ENCODE measurements at regions not wholly inside any gene's neighbourhood (a gene's known extent, or its start where the extent isn't known, plus 50 kb on each side); places are given as distances from the start of the nearest gene placed in this dataset.

- no peak overlapping the region for H3K27ac ChIP-seq (ENCODE audit: low read depth, low read length)
- Mint-ChIP-seq H3K27me3 (peaks cover 42 to 64% of the 10 kb centered on the region in 2 donors), H3K4me3 (no peak overlapping the region), H3K27ac (no peak overlapping the region), H3K4me1 (no peaks in the 10 kb centered on the region), H3K9me3 (peaks cover 5 to 25% (median 14%) of the 10 kb centered on the region in 5 donors), H3K36me3 (peaks cover 0 to 11% (median 0%) of the 10 kb centered on the region in 3 donors)
- H3K4me3 ChIP-seq (ENCODE audit: low read length): no peak overlapping the region
- ChIA-PET POLR2A (no interaction called here), CTCF (no interaction called here)
- H3K27me3 ChIP-seq (ENCODE audit: insufficient read depth, low read length, poor library complexity, severe bottlenecking): no peaks in the 10 kb centered on the region
- no peak for DNase-seq
- H3K36me3 ChIP-seq (ENCODE audit: insufficient read depth, low read length): no peaks in the 10 kb centered on the region
- no peaks in the 10 kb centered on the region for H3K9me3 ChIP-seq (ENCODE audit: low read length)
- H3K4me1 ChIP-seq (ENCODE audit: insufficient read depth, low read length): no peaks in the 10 kb centered on the region
These were observed 53.9 kb upstream of the CRHR1 start for GRCh38 chr17:45730192-45730591.

GRCh38 chr17:45731459-45731858 lies 52.7 kb upstream of the CRHR1 start:
- ChIA-PET CTCF (no interaction called here), POLR2A (no interaction called here)
- Histone ChIP-seq H3K4me3 (ENCODE audit: low read length) (no peak overlapping the region), H3K4me1 (ENCODE audit: insufficient read depth, low read length) (no peaks in the 10 kb centered on the region), H3K9me3 (ENCODE audit: low read length) (no peaks in the 10 kb centered on the region), H3K36me3 (ENCODE audit: insufficient read depth, low read length) (no peaks in the 10 kb centered on the region), H3K27me3 (ENCODE audit: insufficient read depth, low read length, poor library complexity, severe bottlenecking) (no peaks in the 10 kb centered on the region), H3K27ac (ENCODE audit: low read depth, low read length) (no peak overlapping the region)
- H3K4me3 Mint-ChIP-seq: no peak overlapping the region
- H3K27ac Mint-ChIP-seq: no peak overlapping the region
- H3K9me3 Mint-ChIP-seq: peaks cover 5 to 21% (median 14%) of the 10 kb centered on the region in 5 donors
- no peak for DNase-seq
- H3K4me1 Mint-ChIP-seq: no peaks in the 10 kb centered on the region
- peaks cover 0 to 11% (median 0%) of the 10 kb centered on the region in 3 donors for H3K36me3 Mint-ChIP-seq
- H3K27me3 Mint-ChIP-seq: peaks cover 32 to 55% of the 10 kb centered on the region in 2 donors

- no peak overlapping the region for H3K4me3 ChIP-seq (ENCODE audit: low read length)
- H3K36me3 ChIP-seq (ENCODE audit: insufficient read depth, low read length): no peaks in the 10 kb centered on the region
- peaks cover 20 to 48% of the 10 kb centered on the region in 2 donors for H3K27me3 Mint-ChIP-seq
- no peaks in the 10 kb centered on the region for H3K4me1 Mint-ChIP-seq
- peaks cover 0 to 11% (median 0%) of the 10 kb centered on the region in 3 donors for H3K36me3 Mint-ChIP-seq
- H3K9me3 Mint-ChIP-seq: peaks cover 5 to 21% (median 14%) of the 10 kb centered on the region in 5 donors
- H3K27ac ChIP-seq (ENCODE audit: low read depth, low read length): no peak overlapping the region
- H3K9me3 ChIP-seq (ENCODE audit: low read length): no peaks in the 10 kb centered on the region
- H3K27me3 ChIP-seq (ENCODE audit: insufficient read depth, low read length, poor library complexity, severe bottlenecking): no peaks in the 10 kb centered on the region
- POLR2A ChIA-PET: no interaction called here
- CTCF ChIA-PET: interaction anchor here (1.1 kb wide), 1 partner anchor 91 kb away, joined by 4 read pairs; no protein-coding TSS in a partner anchor
- no peak overlapping the region for H3K27ac Mint-ChIP-seq
- H3K4me3 Mint-ChIP-seq: no peak overlapping the region
- DNase-seq: no peak
- no peaks in the 10 kb centered on the region for H3K4me1 ChIP-seq (ENCODE audit: insufficient read depth, low read length)
These were observed 51.1 kb upstream of the CRHR1 start for GRCh38 chr17:45732926-45733505.

GRCh38 chr17:45733781-45734180 lies 50.3 kb upstream of the CRHR1 start:
- Mint-ChIP-seq H3K27ac (no peak overlapping the region), H3K4me3 (peak overlapping the region in 1 of 7 donors; percentile 25), H3K9me3 (peaks cover 5 to 21% (median 14%) of the 10 kb centered on the region in 5 donors), H3K36me3 (peaks cover 0 to 11% (median 0%) of the 10 kb centered on the region in 3 donors), H3K27me3 (peaks cover 16 to 45% of the 10 kb centered on the region in 2 donors), H3K4me1 (no peaks in the 10 kb centered on the region)
- DNase-seq: no peak
- no peaks in the 10 kb centered on the region for H3K9me3 ChIP-seq (ENCODE audit: low read length)
- CTCF ChIA-PET: no interaction called here
- H3K4me3 ChIP-seq (ENCODE audit: low read length): no peak overlapping the region
- H3K27ac ChIP-seq (ENCODE audit: low read depth, low read length): no peak overlapping the region
- H3K27me3 ChIP-seq (ENCODE audit: insufficient read depth, low read length, poor library complexity, severe bottlenecking): no peaks in the 10 kb centered on the region
- H3K36me3 ChIP-seq (ENCODE audit: insufficient read depth, low read length): no peaks in the 10 kb centered on the region
- no peaks in the 10 kb centered on the region for H3K4me1 ChIP-seq (ENCODE audit: insufficient read depth, low read length)
- POLR2A ChIA-PET: no interaction called here

All from CD8-positive, alpha-beta memory T cell (primary cell).